ENCODE measurements at regions not wholly inside any gene's neighbourhood (a gene's known extent, or its start where the extent isn't known, plus 50 kb on each side); places are given as distances from the start of the nearest gene placed in this dataset.

GRCh38 chr16:85537331-85537788, 75.8 kb upstream of the GSE1 start:
- Histone ChIP-seq H3K27me3 (ENCODE audit: control insufficient read depth in 1 of 2, insufficient read depth in 2 of 2, low read length in 2 of 2) (no peaks in the 10 kb centered on the region), H3K9me3 (ENCODE audit: low read length) (no peaks in the 10 kb centered on the region), H3K36me3 (replicated peaks in 1 of 2; ENCODE audit: control insufficient read depth in 1 of 2, insufficient read depth in 2 of 2, low read length in 2 of 2) (no peaks in the 10 kb centered on the region), H3K9ac (ENCODE audit: insufficient read depth, low read depth, low read length) (peak overlapping the region; percentile 71), H3K4me2 (ENCODE audit: low read depth, low read length) (peak overlapping the region; percentile 83), H3K4me3 (replicated peaks in 1 of 3; ENCODE audit: insufficient read depth in 1 of 3, low read depth in 2 of 3, low read length in 3 of 3) (peak overlapping the region; percentile 35 to 74 (median 51)), H3K4me1 (ENCODE audit: insufficient read depth, low read length) (peaks cover 100% of the 10 kb centered on the region), H3K27ac (ENCODE audit: extremely low read length, insufficient read depth, low read length) (peak overlapping the region; percentile 90), H4K20me1 (ENCODE audit: insufficient read depth, low read length) (no peaks in the 10 kb centered on the region), H3K79me2 (ENCODE audit: insufficient read depth, low read length) (peaks cover 16% of the 10 kb centered on the region), H2AFZ (ENCODE audit: low read length) (no peak overlapping the region)
- intact Hi-C loops (cut with micrococcal nuclease; ENCODE audit: unreplicated experiment) (no loop called here), in situ Hi-C loops (cut with HindIII; ENCODE audit: extremely low pct_ligation_motif_present, low pct_unique_long_range_greater_than_20kb) (no loop called here)
- ATAC-seq (no peak), FAIRE-seq (no peak), DNase-seq (ENCODE audit: low spot score) (no peak)
- WGBS (ENCODE audit: low lambda C conversion rate) = 59% methylated on average over 16 of the region's 16 CpGs
- CTCF ChIA-PET (ENCODE audit: low intra/inter-chr PET ratio, low total read pairs) = no interaction called here
- TSS peak; percentile 63 for BruUV-seq (replicated peaks)
- POLR2A ChIA-PET = interaction anchor here (0.8 to 8.4 kb wide), 10 partner anchors 8 to 76 kb away, joined by 3 to 227 read pairs (median 6); partner anchors contain the start of gene GSE1
- TF ChIP-seq HOXA3 (CRISPR knock-in tag; IDR thresholded peaks at IDR 0.05) (0 out of 2 replicates have a peak, but pooled peaks have one; percentile 16), REL (CRISPR knock-in tag; conservative IDR thresholded peaks at IDR 0.05) (no peak), HCFC1 (IDR thresholded peaks at IDR 0.05; ENCODE audit: low read depth, low read length) (no peak), CSRNP1 (CRISPR knock-in tag; IDR thresholded peaks at IDR 0.05) (no peak), ZNF121 (CRISPR knock-in tag; IDR thresholded peaks at IDR 0.05) (no peak), ZNF484 (CRISPR knock-in tag; IDR thresholded peaks at IDR 0.05; ENCODE audit: borderline replicate concordance, low read depth) (no peak), UBTF (CRISPR knock-in tag; IDR thresholded peaks at IDR 0.05) (0 out of 2 replicates have a peak, but pooled peaks have one; percentile 9), ZSCAN5A (CRISPR knock-in tag; IDR thresholded peaks at IDR 0.05; ENCODE audit: borderline replicate concordance) (no peak), THAP7 (CRISPR knock-in tag; IDR thresholded peaks at IDR 0.05) (peak; percentile 9; the same call in 1 of the 2 replicates), MAX (IDR thresholded peaks at IDR 0.05) (peak; percentile 56), ZNF772 (CRISPR knock-in tag; IDR thresholded peaks at IDR 0.05) (0 out of 2 replicates have a peak, but pooled peaks have one; percentile 15), ZNF552 (CRISPR knock-in tag; IDR thresholded peaks at IDR 0.05; ENCODE audit: borderline replicate concordance) (0 out of 2 replicates have a peak, but pooled peaks have one; percentile 19), SIN3A (IDR thresholded peaks at IDR 0.05; ENCODE audit: borderline replicate concordance, low read depth, low read length) (0 out of 2 replicates have a peak, but pooled peaks have one; percentile 4), ZBTB7B (CRISPR knock-in tag; IDR thresholded peaks at IDR 0.05) (no peak), SP140L (CRISPR knock-in tag; IDR thresholded peaks at IDR 0.05; ENCODE audit: borderline replicate concordance) (no peak), MAZ (IDR thresholded peaks at IDR 0.05; ENCODE audit: borderline replicate concordance, low read depth, low read length) (no peak), MAZ (CRISPR knock-in tag; IDR thresholded peaks at IDR 0.05; ENCODE audit: low read depth) (peak; percentile 12), AGO2 (optimal IDR thresholded peaks at IDR 0.05; ENCODE audit: low read depth, low read length) (peak; percentile 52), RARA (CRISPR knock-in tag; IDR thresholded peaks at IDR 0.05) (no peak)
